ENCODE measurements at regions not wholly inside any gene's neighbourhood (a gene's known extent, or its start where the extent isn't known, plus 50 kb on each side); places are given as distances from the start of the nearest gene placed in this dataset.
"Not testable (repeated sequence)": the region's sequence is repeated elsewhere in the genome, so short reads cannot be mapped to it uniquely, and the experiment has no call there.

- Mint-ChIP-seq H3K36me3 (ENCODE audit: low read depth) (no peaks in the 10 kb centered on the region), H3K27ac (no peak overlapping the region), H3K27me3 (peaks cover 8% of the 10 kb centered on the region), H3K9me3 (no peaks in the 10 kb centered on the region), H3K4me1 (no peaks in the 10 kb centered on the region), H3K4me3 (no peak overlapping the region)
- intact Hi-C loops (cut with micrococcal nuclease) = no loop called here
- no peak for DNase-seq
Measured at GRCh38 chr4:151486168-151486567, 77.2 kb downstream of the FHIP1A start.

GRCh38 chr4:151488968-151489367 is 80.0 kb downstream of the FHIP1A start:
- H3K4me3 Mint-ChIP-seq = no peak overlapping the region
- DNase-seq = no peak
- H3K4me1 Mint-ChIP-seq = no peaks in the 10 kb centered on the region
- H3K36me3 Mint-ChIP-seq (ENCODE audit: low read depth) = no peaks in the 10 kb centered on the region
- H3K27ac Mint-ChIP-seq = no peak overlapping the region
- no peaks in the 10 kb centered on the region for H3K9me3 Mint-ChIP-seq
- H3K27me3 Mint-ChIP-seq = peaks cover 6% of the 10 kb centered on the region
- intact Hi-C loops (cut with micrococcal nuclease) = no loop called here

GRCh38 chr4:151489462-151490203 is 80.7 kb downstream of the FHIP1A start:
- no peak overlapping the region for H3K4me3 Mint-ChIP-seq
- H3K27me3 Mint-ChIP-seq = peaks cover under 1% of the 10 kb centered on the region
- no peaks in the 10 kb centered on the region for H3K9me3 Mint-ChIP-seq
- intact Hi-C loops (cut with micrococcal nuclease) = no loop called here
- H3K4me1 Mint-ChIP-seq = no peaks in the 10 kb centered on the region
- no peak for DNase-seq
- H3K27ac Mint-ChIP-seq = no peak overlapping the region
- no peaks in the 10 kb centered on the region for H3K36me3 Mint-ChIP-seq (ENCODE audit: low read depth)

GRCh38 chr4:151495612-151496011 is 86.6 kb downstream of the FHIP1A start:
- H3K27ac Mint-ChIP-seq; H3K4me3 Mint-ChIP-seq; H3K4me1 Mint-ChIP-seq; intact Hi-C loops (cut with micrococcal nuclease); H3K27me3 Mint-ChIP-seq; DNase-seq; H3K36me3 Mint-ChIP-seq (ENCODE audit: low read depth); H3K9me3 Mint-ChIP-seq: not testable (repeated sequence)

GRCh38 chr4:151511548-151511947 is 102.6 kb downstream of the FHIP1A start:
- H3K9me3 Mint-ChIP-seq; intact Hi-C loops (cut with micrococcal nuclease); H3K4me3 Mint-ChIP-seq; DNase-seq; H3K4me1 Mint-ChIP-seq; H3K27me3 Mint-ChIP-seq; H3K36me3 Mint-ChIP-seq (ENCODE audit: low read depth); H3K27ac Mint-ChIP-seq: not testable (repeated sequence)

- Mint-ChIP-seq H3K4me1 (no peaks in the 10 kb centered on the region), H3K9me3 (no peaks in the 10 kb centered on the region), H3K27ac (no peak overlapping the region), H3K36me3 (ENCODE audit: low read depth) (no peaks in the 10 kb centered on the region), H3K27me3 (peaks cover 9% of the 10 kb centered on the region), H3K4me3 (no peak overlapping the region)
- DNase-seq = no peak
- intact Hi-C loops (cut with micrococcal nuclease) = no loop called here
Measured at GRCh38 chr4:151517896-151518295, 108.9 kb downstream of the FHIP1A start.

GRCh38 chr4:151518359-151518758 is 109.4 kb downstream of the FHIP1A start:
- Mint-ChIP-seq H3K36me3 (ENCODE audit: low read depth) (no peaks in the 10 kb centered on the region), H3K9me3 (no peaks in the 10 kb centered on the region), H3K27ac (no peak overlapping the region), H3K4me1 (no peaks in the 10 kb centered on the region), H3K4me3 (no peak overlapping the region), H3K27me3 (peaks cover 9% of the 10 kb centered on the region)
- intact Hi-C loops (cut with micrococcal nuclease) = no loop called here
- no peak for DNase-seq

GRCh38 chr4:151519728-151520415 is 110.9 kb downstream of the FHIP1A start:
- intact Hi-C loops (cut with micrococcal nuclease) = no loop called here
- H3K36me3 Mint-ChIP-seq (ENCODE audit: low read depth) = no peaks in the 10 kb centered on the region
- no peak overlapping the region for H3K27ac Mint-ChIP-seq
- peaks cover 2% of the 10 kb centered on the region for H3K4me1 Mint-ChIP-seq
- H3K4me3 Mint-ChIP-seq = no peak overlapping the region
- DNase-seq = no peak
- no peaks in the 10 kb centered on the region for H3K9me3 Mint-ChIP-seq
- H3K27me3 Mint-ChIP-seq = peaks cover 7% of the 10 kb centered on the region

- Mint-ChIP-seq H3K9me3 (no peaks in the 10 kb centered on the region), H3K36me3 (ENCODE audit: low read depth) (no peaks in the 10 kb centered on the region), H3K27me3 (peaks cover 7% of the 10 kb centered on the region), H3K4me1 (peaks cover 2% of the 10 kb centered on the region), H3K27ac (no peak overlapping the region), H3K4me3 (no peak overlapping the region)
- no peak for DNase-seq
- intact Hi-C loops (cut with micrococcal nuclease) = no loop called here
Measured at GRCh38 chr4:151522866-151523519, 114.0 kb downstream of the FHIP1A start.

GRCh38 chr4:151524610-151525009 is 115.6 kb downstream of the FHIP1A start:
- H3K36me3 Mint-ChIP-seq (ENCODE audit: low read depth) = no peaks in the 10 kb centered on the region
- no peak for DNase-seq
- intact Hi-C loops (cut with micrococcal nuclease) = no loop called here
- no peak overlapping the region for H3K4me3 Mint-ChIP-seq
- peaks cover 2% of the 10 kb centered on the region for H3K4me1 Mint-ChIP-seq
- no peaks in the 10 kb centered on the region for H3K9me3 Mint-ChIP-seq
- H3K27me3 Mint-ChIP-seq = peaks cover 5% of the 10 kb centered on the region
- H3K27ac Mint-ChIP-seq = no peak overlapping the region

GRCh38 chr4:151526489-151526888 is 117.5 kb downstream of the FHIP1A start:
- intact Hi-C loops (cut with micrococcal nuclease); DNase-seq; H3K4me3 Mint-ChIP-seq; H3K27me3 Mint-ChIP-seq; H3K9me3 Mint-ChIP-seq; H3K36me3 Mint-ChIP-seq (ENCODE audit: low read depth); H3K4me1 Mint-ChIP-seq; H3K27ac Mint-ChIP-seq: not testable (repeated sequence)

GRCh38 chr4:151527699-151528098 is 118.7 kb downstream of the FHIP1A start:
- Mint-ChIP-seq H3K36me3 (ENCODE audit: low read depth) (no peaks in the 10 kb centered on the region), H3K9me3 (no peaks in the 10 kb centered on the region), H3K27ac (no peak overlapping the region), H3K27me3 (no peaks in the 10 kb centered on the region), H3K4me3 (no peak overlapping the region), H3K4me1 (peaks cover 2% of the 10 kb centered on the region)
- no peak for DNase-seq
- intact Hi-C loops (cut with micrococcal nuclease) = no loop called here

- intact Hi-C loops (cut with micrococcal nuclease) = no loop called here
- H3K27me3 Mint-ChIP-seq = no peaks in the 10 kb centered on the region
- no peak for DNase-seq
- peaks cover 2% of the 10 kb centered on the region for H3K4me1 Mint-ChIP-seq
- no peak overlapping the region for H3K27ac Mint-ChIP-seq
- H3K9me3 Mint-ChIP-seq = no peaks in the 10 kb centered on the region
- no peak overlapping the region for H3K4me3 Mint-ChIP-seq
- no peaks in the 10 kb centered on the region for H3K36me3 Mint-ChIP-seq (ENCODE audit: low read depth)
Measured at GRCh38 chr4:151529187-151529586, 120.2 kb downstream of the FHIP1A start.

- Mint-ChIP-seq H3K4me3 (no peak overlapping the region), H3K27me3 (no peaks in the 10 kb centered on the region), H3K9me3 (no peaks in the 10 kb centered on the region), H3K27ac (no peak overlapping the region), H3K4me1 (no peaks in the 10 kb centered on the region), H3K36me3 (ENCODE audit: low read depth) (no peaks in the 10 kb centered on the region)
- intact Hi-C loops (cut with micrococcal nuclease) = no loop called here
- no peak for DNase-seq
Measured at GRCh38 chr4:151530230-151530629, 121.3 kb downstream of the FHIP1A start.

Measured in activated CD4-positive, alpha-beta T cell treated with anti-CD3 and anti-CD28 coated beads, Interleukin-2, amount 10 ng/mL, durations not matched to agents 24 days and 14 days (primary cell).